ENCODE measurements at regions not wholly inside any gene's neighbourhood (a gene's known extent, or its start where the extent isn't known, plus 50 kb on each side); places are given as distances from the start of the nearest gene placed in this dataset.

GRCh38 chr2:120662046-120662445 is 73.6 kb upstream of the GLI2 start:
- peak; percentile 8 for ATAC-seq
- intact Hi-C loops (cut with DNase I), result no loop called here
- no peak for DNase-seq (ENCODE audit: low spot score)

DNA sequence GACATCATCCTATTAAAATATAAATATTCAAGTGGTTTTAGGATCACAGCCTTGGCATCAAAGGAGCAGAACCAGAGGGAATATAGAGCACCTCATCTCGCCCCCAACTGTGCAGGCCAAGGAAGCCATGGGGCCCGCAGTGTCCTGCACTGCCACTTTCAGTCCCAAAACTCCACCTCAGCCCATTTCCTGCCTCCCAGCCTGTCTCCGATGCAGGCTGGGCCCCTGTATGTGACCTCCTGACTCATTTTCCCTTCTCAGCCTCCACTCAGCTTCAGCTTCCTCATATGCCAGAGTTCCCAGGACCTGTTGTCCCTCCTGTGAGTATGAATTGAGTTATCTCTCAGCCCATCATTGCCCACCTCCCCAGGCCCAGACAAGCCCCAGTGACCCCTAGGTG is 72.9 kb upstream of the GLI2 start:
- ATAC-seq (peak; percentile 20), DNase-seq (ENCODE audit: low spot score) (no peak)
- intact Hi-C loops (cut with DNase I), result no loop called here

DNA sequence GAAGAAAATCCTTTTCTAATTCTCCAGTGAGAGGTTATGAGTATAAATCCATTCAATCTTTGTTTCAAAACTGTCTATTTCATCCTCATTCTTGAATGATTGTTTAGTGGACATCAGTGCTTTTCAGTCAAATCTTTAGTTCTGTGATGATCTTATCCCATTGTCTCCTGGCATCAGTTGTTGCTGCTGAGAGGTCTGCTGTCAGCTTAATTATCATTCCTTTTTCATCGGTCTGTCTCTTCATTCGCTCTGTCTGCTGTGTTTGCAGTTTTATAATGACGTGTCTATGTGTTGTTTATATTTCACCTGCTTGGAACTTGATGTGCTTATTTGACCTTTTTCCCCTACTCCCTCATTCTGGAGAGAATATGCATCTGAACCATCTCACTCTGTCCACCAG is 69.2 kb upstream of the GLI2 start:
- ATAC-seq (no peak), DNase-seq (ENCODE audit: low spot score) (no peak)
- intact Hi-C loops (cut with DNase I), result no loop called here

DNA sequence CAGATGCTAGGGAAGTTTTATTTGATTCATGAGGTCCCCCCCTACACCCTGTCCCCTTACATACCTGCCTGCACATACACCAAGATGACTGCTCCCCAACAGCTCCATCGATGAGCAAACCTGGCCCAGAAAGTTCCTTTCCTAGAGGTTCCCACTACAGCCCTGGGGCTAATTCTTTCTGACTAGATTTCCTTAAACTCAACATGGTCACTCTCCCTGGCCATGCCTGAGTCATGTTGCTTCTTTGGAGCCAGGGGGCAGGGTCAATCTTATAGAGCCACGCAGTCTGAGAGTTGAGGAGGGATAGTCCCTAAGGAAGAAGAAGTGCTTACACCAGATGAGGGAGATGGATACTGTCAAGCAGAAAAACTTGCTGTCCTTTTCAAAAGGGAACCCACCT is 67.7 kb upstream of the GLI2 start:
- intact Hi-C loops (cut with DNase I), result no loop called here
- ATAC-seq (no peak), DNase-seq (ENCODE audit: low spot score) (no peak)

GRCh38 chr2:120669121-120669952 is 66.3 kb upstream of the GLI2 start:
- ATAC-seq (peak; percentile 18), DNase-seq (ENCODE audit: low spot score) (no peak)
- intact Hi-C loops (cut with DNase I), result no loop called here

- no peak for ATAC-seq
- intact Hi-C loops (cut with DNase I), result loop anchor here (10.0 kb wide), 1 partner anchor 355 kb away; no protein-coding TSS in a partner anchor
- no peak for DNase-seq (ENCODE audit: low spot score)
Observed at GRCh38 chr2:120669971-120670370, 65.7 kb upstream of the GLI2 start.

DNA sequence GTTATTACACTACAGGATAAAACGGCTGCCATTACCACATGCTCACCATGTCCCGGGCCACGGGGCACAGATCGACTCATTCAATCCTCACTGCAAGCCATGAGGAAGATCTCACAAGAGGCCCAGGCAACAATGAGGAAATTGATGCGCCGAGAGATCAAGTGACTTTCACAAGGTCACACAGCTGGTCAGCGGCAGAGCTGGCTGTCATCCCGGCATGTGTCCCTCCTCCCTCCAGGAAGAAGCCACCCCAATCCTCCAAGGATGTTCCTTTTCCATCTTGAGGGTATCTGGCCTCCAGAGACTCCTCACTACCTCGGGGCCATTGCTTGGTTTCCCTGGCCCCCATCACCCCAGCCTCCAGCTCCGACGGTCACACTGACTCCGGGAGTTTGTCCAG is 65.3 kb upstream of the GLI2 start:
- ATAC-seq, result no peak
- no peak for DNase-seq (ENCODE audit: low spot score)
- intact Hi-C loops (cut with DNase I), result loop anchor here (10.0 kb wide), 1 partner anchor 356 kb away; no protein-coding TSS in a partner anchor

DNA sequence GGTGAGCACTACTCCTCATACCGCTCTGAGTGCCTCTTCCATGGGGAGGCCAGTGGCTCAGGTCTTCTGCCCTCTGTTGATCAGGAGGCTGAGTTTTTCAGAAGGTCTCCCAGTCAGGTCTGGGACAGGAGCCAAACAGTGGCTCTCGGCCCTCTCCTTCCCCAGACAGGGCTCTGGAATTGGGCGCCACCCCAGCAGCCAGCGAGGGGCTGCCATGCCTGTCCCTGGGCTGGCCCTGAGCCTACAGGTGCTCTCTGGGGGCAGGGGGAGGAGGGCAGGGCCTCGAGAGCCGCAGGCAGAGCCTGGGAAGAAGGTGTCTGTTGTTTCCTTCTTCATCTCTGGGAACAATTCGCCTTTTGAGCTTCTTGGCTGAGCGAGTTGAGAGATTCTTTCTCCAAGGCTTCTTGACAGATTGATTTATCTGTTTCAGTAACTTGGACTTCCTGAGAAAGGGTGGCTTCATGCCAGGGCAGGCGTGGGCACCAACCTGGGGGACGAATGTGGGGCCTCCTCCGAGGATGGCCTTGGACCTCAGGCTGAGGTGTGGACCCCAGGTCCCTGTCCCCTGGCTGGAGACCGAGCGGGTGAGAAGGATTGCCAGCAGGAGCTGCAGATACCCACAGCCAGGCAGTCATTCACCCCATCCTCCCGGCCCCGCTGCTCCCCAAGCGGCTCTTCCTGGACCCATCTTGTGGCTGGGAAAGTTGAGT is 64.7 kb upstream of the GLI2 start:
- intact Hi-C loops (cut with DNase I), result loop anchor here (10.0 kb wide), 1 partner anchor 356 kb away; no protein-coding TSS in a partner anchor
- ATAC-seq (no peak), DNase-seq (ENCODE audit: low spot score) (no peak)

DNA sequence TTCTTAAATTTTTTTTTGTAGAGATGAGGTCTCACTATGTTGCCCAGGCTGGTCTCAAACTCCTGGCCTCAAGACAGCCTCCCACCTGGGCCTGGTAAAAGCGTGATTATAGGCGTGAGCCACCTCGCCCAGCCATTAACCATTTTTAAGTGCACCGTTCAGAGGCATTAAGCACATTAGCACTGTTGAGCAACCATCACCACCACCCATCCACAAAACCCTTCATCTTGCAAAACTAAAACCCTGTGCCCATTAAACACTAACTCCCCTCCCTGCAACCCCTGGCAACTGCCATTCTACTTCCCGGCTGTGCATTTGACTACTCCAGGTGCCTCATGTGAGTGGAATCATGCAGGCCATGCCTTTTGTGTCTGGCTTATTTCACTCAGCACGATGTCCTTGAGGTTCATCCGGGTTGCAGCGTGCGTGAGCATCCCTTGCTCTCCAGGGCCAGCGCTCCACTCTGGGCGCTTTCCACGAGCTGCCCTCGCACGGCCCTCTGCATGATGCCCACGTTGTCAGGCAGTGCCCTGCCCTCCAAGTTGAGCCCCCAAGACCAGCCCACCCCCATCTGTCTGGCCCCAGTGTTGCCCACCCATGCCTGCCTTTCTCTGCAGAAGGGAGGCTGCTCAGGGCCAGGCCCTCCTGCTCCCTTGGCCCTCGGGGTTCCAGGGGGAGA is 63.0 kb upstream of the GLI2 start:
- no peak for ATAC-seq
- intact Hi-C loops (cut with DNase I), result loop anchor here (10.0 kb wide), 1 partner anchor 358 kb away; no protein-coding TSS in a partner anchor
- no peak for DNase-seq (ENCODE audit: low spot score)

DNA sequence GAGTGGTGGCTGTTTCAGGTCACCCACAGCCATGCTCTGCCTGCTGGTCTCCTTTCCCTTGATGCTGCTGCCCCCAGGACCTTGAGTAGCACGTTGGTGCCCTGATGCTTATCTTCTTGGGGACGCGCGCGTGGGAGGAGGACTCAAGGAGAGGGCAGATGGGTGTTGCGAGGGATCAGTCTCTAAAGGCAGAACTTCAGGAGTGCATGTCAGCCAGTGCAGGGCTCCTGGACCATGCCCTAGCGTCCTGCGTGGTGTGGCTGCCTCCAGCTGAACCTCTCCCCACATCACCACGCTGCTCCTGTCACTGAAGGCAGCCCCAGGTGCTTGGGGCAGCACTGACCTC is 62.5 kb upstream of the GLI2 start:
- intact Hi-C loops (cut with DNase I), result loop anchor here (10.0 kb wide), 1 partner anchor 358 kb away; no protein-coding TSS in a partner anchor
- DNase-seq (ENCODE audit: low spot score), result no peak
- no peak for ATAC-seq

DNA sequence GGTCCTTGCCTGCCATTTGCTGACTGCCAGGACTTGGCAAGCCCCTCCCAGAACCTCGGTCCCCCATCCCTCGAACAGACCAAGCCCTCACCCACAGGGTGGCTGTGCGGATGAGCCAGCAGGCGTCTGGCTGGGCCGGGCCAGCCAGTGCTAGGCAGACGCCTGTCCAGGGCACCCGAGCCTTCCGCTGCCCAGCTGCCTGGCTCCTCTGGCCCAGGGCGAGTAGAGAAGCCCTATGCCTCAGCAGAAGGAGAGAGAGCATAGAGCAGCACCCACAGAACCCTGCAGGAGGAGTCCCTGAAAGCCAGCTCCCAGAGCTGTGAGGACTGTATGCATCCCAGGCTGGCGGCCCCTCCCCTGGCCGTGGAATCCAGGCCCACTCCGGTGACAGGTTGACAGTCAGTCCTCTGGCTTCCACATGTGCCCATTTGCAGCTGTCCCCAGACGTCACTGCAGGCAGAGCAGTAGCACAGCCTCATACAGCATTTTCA is 62.1 kb upstream of the GLI2 start:
- ATAC-seq (no peak), DNase-seq (ENCODE audit: low spot score) (no peak)
- intact Hi-C loops (cut with DNase I), result loop anchor here (10.0 kb wide), 1 partner anchor 359 kb away; no protein-coding TSS in a partner anchor

DNA sequence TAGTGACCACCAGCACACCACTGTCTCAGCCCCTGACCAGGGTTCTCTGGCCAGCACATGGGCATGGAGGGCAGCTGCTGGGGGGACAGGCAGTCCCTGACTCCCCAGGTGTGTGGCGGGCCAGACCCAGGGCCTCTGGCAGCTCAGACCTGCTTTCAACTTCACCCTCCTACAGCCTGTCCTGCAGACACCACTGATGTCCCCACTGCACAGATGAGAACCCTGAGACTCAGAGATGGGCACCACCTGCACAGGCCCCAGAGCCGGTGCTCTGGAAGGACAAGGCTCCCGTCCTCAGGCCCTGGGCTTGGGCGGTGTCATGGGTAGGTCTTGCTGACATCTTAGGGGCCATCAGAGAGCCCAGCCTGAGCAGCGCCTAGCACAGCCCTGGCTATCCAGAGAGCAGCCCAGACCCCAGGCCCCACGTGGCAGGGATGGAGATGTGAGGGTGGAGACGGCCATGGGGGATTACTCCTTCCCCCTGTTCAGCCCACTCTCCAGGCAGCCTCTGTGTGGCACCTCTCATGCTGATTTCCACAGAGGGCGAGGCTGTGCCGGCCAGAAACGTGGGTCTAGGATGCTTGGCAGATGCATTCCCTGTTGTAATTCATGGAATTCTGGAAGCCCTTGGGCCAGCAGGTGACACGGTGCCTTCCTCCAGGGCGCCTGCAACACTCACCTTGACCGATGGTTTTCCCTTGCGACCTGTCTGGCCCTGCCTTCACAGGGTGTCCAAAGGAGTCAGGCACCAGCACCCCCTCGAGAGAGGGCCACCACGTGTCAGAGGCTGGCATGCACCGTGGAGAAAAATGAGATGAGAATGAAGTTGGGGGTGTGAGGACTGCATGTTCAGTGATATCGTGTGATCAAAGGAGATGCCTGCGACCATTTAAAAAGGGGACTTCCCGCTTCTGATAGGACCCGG is 61.2 kb upstream of the GLI2 start:
- DNase-seq (ENCODE audit: low spot score), result no peak
- ATAC-seq, result no peak
- intact Hi-C loops (cut with DNase I), result loop anchor here (5.0 to 10.0 kb wide), 2 partner anchors 327 to 360 kb away; partner anchors contain the start of gene INHBB

- intact Hi-C loops (cut with DNase I), result loop anchor here (5.0 to 10.0 kb wide), 2 partner anchors 328 to 361 kb away; partner anchors contain the start of gene INHBB
- no peak for DNase-seq (ENCODE audit: low spot score)
- ATAC-seq, result peak; percentile 55
Observed at GRCh38 chr2:120675460-120676130, 60.1 kb upstream of the GLI2 start.

DNA sequence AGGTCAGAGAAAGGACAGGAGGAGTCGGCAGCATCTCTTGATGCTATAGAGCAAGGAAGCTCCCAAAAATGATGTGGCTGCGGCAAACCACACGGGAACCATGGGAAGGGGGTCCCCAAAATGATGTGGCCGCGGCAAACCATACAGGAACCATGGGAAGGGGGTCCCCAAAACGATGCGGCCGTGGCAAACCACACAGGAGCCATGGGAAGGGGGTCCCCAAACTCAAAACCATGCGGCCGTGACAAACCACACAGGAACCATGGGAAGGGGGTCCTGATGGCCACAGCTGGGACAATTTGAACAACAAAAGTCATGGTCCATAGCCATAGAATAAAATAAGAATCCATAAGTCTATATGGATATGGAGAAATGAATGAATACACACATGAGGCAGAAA is 58.4 kb upstream of the GLI2 start:
- ATAC-seq, result no peak
- DNase-seq (ENCODE audit: low spot score), result no peak
- intact Hi-C loops (cut with DNase I), result loop anchor here (5.0 to 10.0 kb wide), 2 partner anchors 330 to 362 kb away; partner anchors contain the start of gene INHBB

DNA sequence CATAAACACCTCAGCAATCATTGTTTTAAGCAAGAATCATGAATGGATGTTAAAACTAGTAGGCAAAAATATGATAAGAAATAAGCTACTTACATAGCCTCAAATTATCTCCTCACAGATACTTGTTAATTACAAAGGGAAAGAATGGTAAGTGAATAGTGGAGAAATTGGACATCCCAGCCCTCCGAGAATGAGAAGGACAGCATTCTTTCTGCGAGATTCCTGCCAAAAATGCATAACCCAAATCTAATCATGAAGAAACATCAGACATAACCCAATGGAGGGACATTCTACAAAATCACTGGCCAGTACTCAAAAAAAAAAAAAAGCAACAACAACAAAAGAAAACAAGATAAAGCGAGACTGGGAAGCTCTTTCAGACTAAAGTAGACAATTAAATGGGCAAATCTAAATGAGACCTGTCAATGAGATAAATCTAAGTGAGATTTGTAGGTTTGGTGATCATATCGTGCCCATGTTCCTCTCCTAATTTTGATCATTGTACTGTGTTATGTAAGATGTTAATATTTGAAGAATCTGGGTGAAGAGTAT is 57.9 kb upstream of the GLI2 start:
- intact Hi-C loops (cut with DNase I), result loop anchor here (5.0 to 10.0 kb wide), 2 partner anchors 330 to 363 kb away; partner anchors contain the start of gene INHBB

GRCh38 chr2:120678251-120678650 is 57.4 kb upstream of the GLI2 start:
- DNase-seq (ENCODE audit: low spot score), result no peak

More for the DNA sequence above, 57.9 kb upstream of the GLI2 start:
- no peak for ATAC-seq
- DNase-seq (ENCODE audit: low spot score), result no peak

GRCh38 chr2:120678926-120679325 is 56.7 kb upstream of the GLI2 start:
- ATAC-seq (no peak), DNase-seq (ENCODE audit: low spot score) (peak; percentile 47)
- intact Hi-C loops (cut with DNase I), result loop anchor here (5.0 to 10.0 kb wide), 2 partner anchors 332 to 364 kb away; partner anchors contain the start of gene INHBB

More at GRCh38 chr2:120678251-120678650, 57.4 kb upstream of the GLI2 start:
- intact Hi-C loops (cut with DNase I), result loop anchor here (5.0 to 10.0 kb wide), 2 partner anchors 331 to 363 kb away; partner anchors contain the start of gene INHBB
- peak; percentile 62 for ATAC-seq
